Activated effector memory CD4-positive, alpha-beta T cell treated with Interleukin-2 at 50 U/mL for 16 hours (primary cell): ENCODE measurements at regions not wholly inside any gene's neighbourhood (a gene's known extent, or its start where the extent isn't known, plus 50 kb on each side); places are given as distances from the start of the nearest gene placed in this dataset.

ENCODE experiments used
- DNase-seq: peaks from one replicate; pipeline ENCODE4 v3.0.0-alpha.2; 2020

- DNase-seq: no peak
These were observed 534.5 kb upstream of the CLINT1 start for GRCh38 chr5:158393457-158393856.

- DNase-seq: no peak
These were observed 533.8 kb upstream of the CLINT1 start for GRCh38 chr5:158392753-158393152.

- no peak for DNase-seq
These were observed 531.6 kb upstream of the CLINT1 start for GRCh38 chr5:158390577-158390976.

GRCh38 chr5:158389786-158390185, 530.8 kb upstream of the CLINT1 start:
- no peak for DNase-seq

GRCh38 chr5:158388021-158388420, 529.1 kb upstream of the CLINT1 start:
- DNase-seq: no peak

GRCh38 chr5:158387499-158387898, 528.6 kb upstream of the CLINT1 start:
- no peak for DNase-seq

- no peak for DNase-seq
These were observed 527.0 kb upstream of the CLINT1 start for GRCh38 chr5:158385982-158386381.

- no peak for DNase-seq
These were observed 525.9 kb upstream of the CLINT1 start for GRCh38 chr5:158384535-158385481.

GRCh38 chr5:158383486-158383885, 524.5 kb upstream of the CLINT1 start:
- DNase-seq: no peak

GRCh38 chr5:158382473-158382872, 523.5 kb upstream of the CLINT1 start:
- no peak for DNase-seq

- DNase-seq: no peak
These were observed 522.7 kb upstream of the CLINT1 start for GRCh38 chr5:158381614-158382160.

- no peak for DNase-seq
These were observed 521.7 kb upstream of the CLINT1 start for GRCh38 chr5:158380661-158381060.

- DNase-seq: no peak
These were observed 520.0 kb upstream of the CLINT1 start for GRCh38 chr5:158378931-158379330.

GRCh38 chr5:158376679-158377078, 517.7 kb upstream of the CLINT1 start:
- no peak for DNase-seq

- no peak for DNase-seq
These were observed 516.6 kb upstream of the CLINT1 start for GRCh38 chr5:158375531-158375930.

- DNase-seq: no peak
These were observed 514.9 kb upstream of the CLINT1 start for GRCh38 chr5:158373608-158374395.

- no peak for DNase-seq
These were observed 510.3 kb upstream of the CLINT1 start for GRCh38 chr5:158369241-158369640.

GRCh38 chr5:158368686-158369085, 509.7 kb upstream of the CLINT1 start:
- DNase-seq: no peak

GRCh38 chr5:158364367-158364766, 505.4 kb upstream of the CLINT1 start:
- no peak for DNase-seq

- DNase-seq: no peak
These were observed 496.0 kb upstream of the CLINT1 start for GRCh38 chr5:158354958-158355357.

GRCh38 chr5:158351485-158352125, 492.7 kb upstream of the CLINT1 start:
- no peak for DNase-seq

GRCh38 chr5:158349987-158350386, 491.0 kb upstream of the CLINT1 start:
- no peak for DNase-seq

GRCh38 chr5:158344376-158344775, 485.4 kb upstream of the CLINT1 start:
- DNase-seq: no peak
